Stomach (tissue), 4 donors: ENCODE measurements at regions not wholly inside any gene's neighbourhood (a gene's known extent, or its start where the extent isn't known, plus 50 kb on each side); places are given as distances from the start of the nearest gene placed in this dataset.

Source experiments
- CTCF ChIP-seq, 7 experiments: fragments of 450-650 bp in 4 of 7; fragments of 200-600 bp in 3 of 7; sonication (generic) in 3 of 7; IDR thresholded peaks; one replicate each; pipeline ENCODE4 v1.5.1; 2016 to 2019; ENCODE audit warnings: antibody characterized with exemption in 7 of 7, control low read depth in 2 of 7, mild to moderate bottlenecking in 1 of 7
- EP300 ChIP-seq: sonication (generic); formaldehyde crosslinking; IDR thresholded peaks from one replicate; pipeline ENCODE4 v1.6.1; 2017; ENCODE audit warnings: antibody characterized with exemption
- POLR2AphosphoS5 ChIP-seq, 3 donors: sonication (generic); formaldehyde crosslinking; IDR thresholded peaks; one replicate each; pipeline ENCODE4 v1.6.1; 2016; ENCODE audit warnings: antibody characterized with exemption in 3 of 3

GRCh38 chr10:62562101-62562500 lies 187.9 kb downstream of the ZNF365 start:
- TF ChIP-seq POLR2AphosphoS5 (IDR thresholded peaks at IDR 0.05) (no peak), CTCF (IDR thresholded peaks at IDR 0.05) (no peak), EP300 (no peak)
